SK-N-MC (cell line): ENCODE measurements at regions not wholly inside any gene's neighbourhood (a gene's known extent, or its start where the extent isn't known, plus 50 kb on each side); places are given as distances from the start of the nearest gene placed in this dataset.

Source experiments
- EZH2 ChIP-seq: fragments of 200-600 bp; sonication (generic); IDR thresholded peaks from one replicate; pipeline ENCODE4 v1.6.1; 2017; ENCODE audit warnings: antibody characterized with exemption
- FOXP2 ChIP-seq: optimal IDR thresholded peaks from 2 replicates; pipeline ENCODE3; 2011; ENCODE audit warnings: mild to moderate bottlenecking, moderate library complexity; ENCODE audit not compliant: insufficient read depth; ENCODE audit errors: extremely low read length, control extremely low read depth
- POLR2AphosphoS5 ChIP-seq: IDR thresholded peaks from 2 replicates; pipeline ENCODE4 v1.6.1; 2012; ENCODE audit warnings: mild to moderate bottlenecking, low read depth, low read length, borderline replicate concordance

DNA sequence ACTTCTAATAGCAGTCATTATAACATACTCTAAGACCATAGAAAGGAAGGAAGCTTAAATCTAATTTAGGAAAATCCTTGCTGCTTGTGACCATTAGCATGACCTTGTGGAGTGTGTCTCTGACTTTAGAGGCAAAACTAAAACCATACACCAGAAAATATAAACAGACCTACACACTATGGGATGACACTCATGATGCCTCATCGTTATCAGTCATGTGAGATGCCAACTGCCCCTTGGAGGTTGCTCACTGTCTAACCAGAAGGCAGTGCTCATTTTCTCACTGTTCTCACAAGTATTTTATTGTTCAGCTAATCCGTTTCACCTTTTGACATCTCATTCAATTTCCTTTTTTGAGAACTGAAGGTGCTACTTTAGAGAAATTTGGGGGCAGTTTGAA lies 376.9 kb downstream of the RND3 start:
- TF ChIP-seq EZH2: no peak
- no peak for TF ChIP-seq POLR2AphosphoS5
- TF ChIP-seq FOXP2: no peak
